ENCODE measurements at regions not wholly inside any gene's neighbourhood (a gene's known extent, or its start where the extent isn't known, plus 50 kb on each side); places are given as distances from the start of the nearest gene placed in this dataset.

DNA sequence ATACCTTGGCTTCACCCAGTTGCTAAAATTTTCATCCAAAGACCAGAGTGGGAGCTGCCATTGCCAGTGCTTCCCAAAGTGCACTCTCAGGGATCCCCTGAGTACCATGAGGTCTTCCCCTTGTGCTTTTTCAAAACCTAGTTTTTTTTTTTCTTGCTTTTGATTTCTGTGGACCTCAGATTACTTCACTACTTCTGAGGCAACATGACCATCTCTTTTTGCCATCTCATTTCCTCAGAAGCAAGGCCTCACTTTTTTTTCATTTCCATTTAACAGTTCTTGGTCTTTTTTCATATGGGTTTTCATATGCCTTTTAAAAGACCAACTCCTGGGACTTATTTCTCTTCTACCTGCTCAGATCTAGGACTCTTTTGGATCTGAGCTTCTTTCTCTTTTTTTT, 64.1 kb upstream of the MMS22L start:
- TF ChIP-seq, protein P1, sequence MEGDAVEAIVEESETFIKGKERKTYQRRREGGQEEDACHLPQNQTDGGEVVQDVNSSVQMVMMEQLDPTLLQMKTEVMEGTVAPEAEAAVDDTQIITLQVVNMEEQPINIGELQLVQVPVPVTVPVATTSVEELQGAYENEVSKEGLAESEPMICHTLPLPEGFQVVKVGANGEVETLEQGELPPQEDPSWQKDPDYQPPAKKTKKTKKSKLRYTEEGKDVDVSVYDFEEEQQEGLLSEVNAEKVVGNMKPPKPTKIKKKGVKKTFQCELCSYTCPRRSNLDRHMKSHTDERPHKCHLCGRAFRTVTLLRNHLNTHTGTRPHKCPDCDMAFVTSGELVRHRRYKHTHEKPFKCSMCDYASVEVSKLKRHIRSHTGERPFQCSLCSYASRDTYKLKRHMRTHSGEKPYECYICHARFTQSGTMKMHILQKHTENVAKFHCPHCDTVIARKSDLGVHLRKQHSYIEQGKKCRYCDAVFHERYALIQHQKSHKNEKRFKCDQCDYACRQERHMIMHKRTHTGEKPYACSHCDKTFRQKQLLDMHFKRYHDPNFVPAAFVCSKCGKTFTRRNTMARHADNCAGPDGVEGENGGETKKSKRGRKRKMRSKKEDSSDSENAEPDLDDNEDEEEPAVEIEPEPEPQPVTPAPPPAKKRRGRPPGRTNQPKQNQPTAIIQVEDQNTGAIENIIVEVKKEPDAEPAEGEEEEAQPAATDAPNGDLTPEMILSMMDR (IDR thresholded peaks at IDR 0.05; ENCODE audit: control extremely low read depth in 1 of 3, insufficient read depth in 1 of 3, low read depth in 1 of 3, low read length in 3 of 3): no peak
- TF ChIP-seq YY1 (IDR thresholded peaks at IDR 0.05; ENCODE audit: low read depth, low read length): no peak
- no peak for TF ChIP-seq TAF1 (IDR thresholded peaks at IDR 0.05; ENCODE audit: low read depth, low read length)
- no peak for TF ChIP-seq POLR2A (IDR thresholded peaks at IDR 0.05; ENCODE audit: control extremely low read depth in 1 of 2, low read depth in 2 of 2, low read length in 2 of 2)
